ENCODE measurements at regions not wholly inside any gene's neighbourhood (a gene's known extent, or its start where the extent isn't known, plus 50 kb on each side); places are given as distances from the start of the nearest gene placed in this dataset.
"Not testable (repeated sequence)": the region's sequence is repeated elsewhere in the genome, so short reads cannot be mapped to it uniquely, and the experiment has no call there.

- WGBS, 2 donors = 94 to 97% methylated on average over 6 of the region's 6 CpGs
- intact Hi-C loops (cut with DNase I) = no loop called here
- no peaks in the 10 kb centered on the region for H3K9me3 ChIP-seq
- no peaks in the 10 kb centered on the region for H3K36me3 ChIP-seq
- H3K27me3 ChIP-seq = no peaks in the 10 kb centered on the region
- TF ChIP-seq POLR2AphosphoS5 (IDR thresholded peaks at IDR 0.05) (no peak), EP300 (IDR thresholded peaks at IDR 0.05) (no peak), CTCF (IDR thresholded peaks at IDR 0.05) (no peak), POLR2A (IDR thresholded peaks at IDR 0.05) (no peak)
- H3K4me3 ChIP-seq = no peak overlapping the region
- no peaks in the 10 kb centered on the region for H3K4me1 ChIP-seq
- no peak overlapping the region for H3K27ac ChIP-seq
- no peak for DNase-seq
Measured at GRCh38 chr1:59215766-59216291, 81.1 kb upstream of the FGGY start.

DNA sequence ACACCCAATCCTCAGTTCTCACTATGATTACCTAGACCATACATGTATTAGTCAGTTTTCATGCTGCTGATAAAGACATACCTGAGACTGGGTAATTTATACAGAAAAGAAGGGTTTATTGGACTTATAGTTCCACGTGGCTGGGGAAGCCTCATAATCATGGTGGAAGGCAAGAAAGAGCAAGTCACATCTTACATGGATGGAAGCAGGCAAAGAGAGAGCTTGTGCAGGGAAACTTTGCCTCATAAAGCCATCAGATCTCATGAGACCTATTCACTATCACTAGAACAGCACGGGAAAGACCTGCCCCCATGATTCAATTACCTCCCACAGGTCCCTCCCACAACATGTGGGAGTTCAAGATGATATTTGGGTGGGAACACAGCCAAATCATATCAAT lies 79.5 kb upstream of the FGGY start:
- intact Hi-C loops (cut with DNase I); DNase-seq; H3K4me1 ChIP-seq; H3K4me3 ChIP-seq; H3K9me3 ChIP-seq; H3K36me3 ChIP-seq; H3K27me3 ChIP-seq; H3K27ac ChIP-seq: not testable (repeated sequence)
- WGBS, 2 donors = 50 to 86% methylated on average over 2 of the region's 2 CpGs

DNA sequence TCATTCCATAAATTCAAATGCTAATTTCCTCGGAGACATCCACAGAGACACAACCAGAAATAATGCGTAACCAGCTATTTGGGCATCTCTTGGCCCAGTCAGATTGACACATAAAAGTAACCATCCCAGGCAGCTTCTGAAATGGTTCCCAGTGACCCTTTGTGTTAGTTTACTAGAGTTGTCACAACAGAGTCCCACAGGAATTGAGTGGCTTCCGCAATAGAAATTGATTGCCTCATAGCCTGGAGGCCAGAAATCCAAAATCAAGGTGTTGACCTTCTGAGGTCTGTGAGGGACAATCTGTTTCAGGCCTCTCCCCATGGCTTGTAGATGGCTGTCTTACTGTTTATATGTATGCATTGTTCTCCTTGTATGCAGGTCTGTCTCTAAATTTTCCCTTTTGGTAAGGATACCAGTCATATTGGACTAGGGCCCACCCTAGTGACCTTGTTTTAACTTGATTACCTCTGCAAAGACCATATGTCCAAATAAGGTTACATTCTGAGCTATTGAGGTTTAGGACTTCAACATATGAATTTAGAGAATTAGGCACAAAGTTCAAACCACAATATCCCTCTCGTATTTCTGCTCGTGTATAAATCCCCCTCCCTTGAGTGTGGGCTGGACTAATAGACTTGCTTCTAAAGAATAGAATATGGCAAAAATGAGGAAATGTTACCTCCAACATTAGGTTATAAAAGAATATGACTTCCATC lies 78.2 kb upstream of the FGGY start:
- 66 to 73% methylated on average over 5 of the region's 5 CpGs for WGBS, 2 donors
- no peaks in the 10 kb centered on the region for H3K36me3 ChIP-seq
- H3K9me3 ChIP-seq = no peaks in the 10 kb centered on the region
- no peak overlapping the region for H3K4me3 ChIP-seq
- TF ChIP-seq POLR2AphosphoS5 (IDR thresholded peaks at IDR 0.05) = no peak
- TF ChIP-seq EP300 (IDR thresholded peaks at IDR 0.05) = no peak
- no peak for TF ChIP-seq POLR2A (IDR thresholded peaks at IDR 0.05)
- no peak for TF ChIP-seq CTCF (IDR thresholded peaks at IDR 0.05)
- intact Hi-C loops (cut with DNase I) = no loop called here
- H3K4me1 ChIP-seq = peaks cover 0 to 7% (median 0%) of the 10 kb centered on the region in 4 donors
- H3K27ac ChIP-seq = no peak overlapping the region
- no peak for DNase-seq
- no peaks in the 10 kb centered on the region for H3K27me3 ChIP-seq

GRCh38 chr1:59219916-59220315 lies 77.0 kb upstream of the FGGY start:
- DNase-seq = no peak
- TF ChIP-seq EP300 (IDR thresholded peaks at IDR 0.05) = no peak
- Histone ChIP-seq H3K27ac (no peak overlapping the region), H3K4me1 (peaks cover 0 to 7% (median 0%) of the 10 kb centered on the region in 4 donors), H3K4me3 (no peak overlapping the region), H3K36me3 (no peaks in the 10 kb centered on the region), H3K9me3 (no peaks in the 10 kb centered on the region), H3K27me3 (no peaks in the 10 kb centered on the region)
- 56 to 65% methylated on average over 2 of the region's 2 CpGs for WGBS, 2 donors
- intact Hi-C loops (cut with DNase I) = no loop called here

- 52 to 84% methylated on average over 5 of the region's 5 CpGs for WGBS, 2 donors
- peaks cover 0 to 7% (median 0%) of the 10 kb centered on the region in 4 donors for H3K4me1 ChIP-seq
- no peak for DNase-seq
- intact Hi-C loops (cut with DNase I) = no loop called here
- no peaks in the 10 kb centered on the region for H3K27me3 ChIP-seq
- no peaks in the 10 kb centered on the region for H3K36me3 ChIP-seq
- H3K4me3 ChIP-seq = no peak overlapping the region
- no peaks in the 10 kb centered on the region for H3K9me3 ChIP-seq
- TF ChIP-seq POLR2A (IDR thresholded peaks at IDR 0.05) (no peak), EP300 (IDR thresholded peaks at IDR 0.05) (no peak), CTCF (IDR thresholded peaks at IDR 0.05) (no peak), POLR2AphosphoS5 (IDR thresholded peaks at IDR 0.05) (no peak)
- no peak overlapping the region for H3K27ac ChIP-seq
Measured at GRCh38 chr1:59220356-59220755, 76.5 kb upstream of the FGGY start.

GRCh38 chr1:59223198-59223597 lies 73.7 kb upstream of the FGGY start:
- H3K27me3 ChIP-seq = no peaks in the 10 kb centered on the region
- no peak for DNase-seq
- no peak overlapping the region for H3K27ac ChIP-seq
- no peak overlapping the region for H3K4me3 ChIP-seq
- intact Hi-C loops (cut with DNase I) = no loop called here
- WGBS, 2 donors = 85 to 88% methylated on average over 2 of the region's 2 CpGs
- H3K36me3 ChIP-seq = no peaks in the 10 kb centered on the region
- peaks cover 0 to 7% (median 0%) of the 10 kb centered on the region in 4 donors for H3K4me1 ChIP-seq
- TF ChIP-seq POLR2A (IDR thresholded peaks at IDR 0.05) (no peak), CTCF (IDR thresholded peaks at IDR 0.05) (no peak), POLR2AphosphoS5 (IDR thresholded peaks at IDR 0.05) (no peak), EP300 (IDR thresholded peaks at IDR 0.05) (no peak)
- H3K9me3 ChIP-seq = no peaks in the 10 kb centered on the region

Measured in sigmoid colon (tissue), 6 donors.